LHCN-M2 (cell line): ENCODE measurements at regions not wholly inside any gene's neighbourhood (a gene's known extent, or its start where the extent isn't known, plus 50 kb on each side); places are given as distances from the start of the nearest gene placed in this dataset.
"Not testable (repeated sequence)": the region's sequence is repeated elsewhere in the genome, so short reads cannot be mapped to it uniquely, and the experiment has no call there.

ENCODE experiments used
- DNase-seq: peaks from one replicate; pipeline ENCODE4 v3.0.0-alpha.2; 2012; ENCODE audit warnings: low read depth

- no peak for DNase-seq
Observed at GRCh38 chr4:23106516-23106915, 413.8 kb downstream of the GBA3 start.

- DNase-seq: peak; percentile 19
Observed at GRCh38 chr4:23105759-23106370, 413.1 kb downstream of the GBA3 start.

DNA sequence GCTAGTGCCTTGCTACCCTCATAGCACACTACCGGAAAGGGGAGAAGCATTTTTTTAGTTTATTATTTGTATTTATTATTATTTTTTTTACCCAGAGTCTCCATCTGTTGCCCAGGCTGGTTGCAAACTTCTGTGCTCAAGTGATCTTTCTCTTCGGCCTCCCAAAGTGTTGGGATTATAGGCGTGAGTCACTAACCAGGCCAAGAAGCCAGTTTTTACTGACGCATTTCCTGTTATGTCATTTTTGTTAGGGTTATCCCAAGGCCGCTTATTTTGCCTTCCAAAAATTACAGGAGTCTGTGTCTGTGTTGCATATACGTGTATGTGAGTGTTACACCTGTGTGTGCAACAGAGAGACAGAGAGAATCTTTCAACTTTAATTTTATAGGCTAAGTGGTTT, 404.5 kb downstream of the GBA3 start:
- peak; percentile 73 for DNase-seq

- no peak for DNase-seq
Observed at GRCh38 chr4:23091711-23092110, 399.0 kb downstream of the GBA3 start.

- no peak for DNase-seq
Observed at GRCh38 chr4:23085249-23085568, 392.5 kb downstream of the GBA3 start.

DNA sequence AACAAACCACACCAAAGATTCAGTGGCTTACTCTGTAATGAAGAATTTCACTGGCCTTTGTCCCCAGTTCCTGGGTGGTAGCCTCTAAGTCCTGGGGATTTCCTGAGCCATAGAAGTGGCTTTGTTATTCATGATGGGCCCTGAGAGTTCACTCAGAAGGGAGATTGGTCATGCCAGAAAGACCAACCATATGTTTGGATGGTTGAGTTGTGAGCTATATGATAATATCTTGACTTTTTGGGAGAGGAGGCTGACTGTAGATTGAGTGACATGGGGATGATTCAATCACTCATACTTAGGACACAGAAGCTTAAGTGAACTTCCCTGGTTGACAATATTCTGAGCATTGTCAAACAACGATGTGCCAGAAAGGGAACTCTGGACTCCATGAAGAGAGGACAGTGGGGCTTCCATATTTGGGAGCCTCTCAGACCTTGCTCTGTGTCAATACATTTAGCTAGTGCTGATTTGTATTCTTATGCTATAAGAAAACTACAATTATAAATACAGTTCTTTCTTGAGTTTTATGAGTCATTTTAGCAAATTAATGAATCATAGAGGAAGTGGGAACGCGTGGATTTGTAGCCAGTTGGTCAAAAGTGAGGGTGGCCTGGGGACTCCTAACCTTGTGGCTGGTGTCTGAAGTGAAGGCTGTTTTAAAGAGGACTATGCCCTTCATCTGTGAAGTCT, 392.0 kb downstream of the GBA3 start:
- peak; percentile 63 for DNase-seq

DNA sequence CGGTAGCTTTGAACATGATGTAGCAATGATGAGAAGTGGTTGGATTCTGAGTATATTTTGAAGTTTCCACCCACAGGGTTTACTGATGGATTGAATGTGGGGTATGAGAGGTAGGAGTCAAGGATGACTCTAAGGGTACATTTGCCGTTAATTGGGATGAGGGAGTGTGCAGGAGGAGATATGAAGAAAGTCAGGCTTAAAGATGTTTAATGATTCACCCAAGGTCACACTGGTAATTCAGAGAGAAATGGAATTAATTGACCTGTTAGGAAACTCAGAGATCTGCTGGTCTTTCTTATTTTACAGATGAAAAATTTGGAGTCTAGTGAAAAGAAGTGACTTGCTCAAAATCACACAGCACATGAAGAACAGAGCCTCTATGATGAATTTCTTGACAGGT, 390.7 kb downstream of the GBA3 start:
- DNase-seq: no peak

GRCh38 chr4:23080171-23080570, 387.4 kb downstream of the GBA3 start:
- not testable (repeated sequence) for DNase-seq

DNA sequence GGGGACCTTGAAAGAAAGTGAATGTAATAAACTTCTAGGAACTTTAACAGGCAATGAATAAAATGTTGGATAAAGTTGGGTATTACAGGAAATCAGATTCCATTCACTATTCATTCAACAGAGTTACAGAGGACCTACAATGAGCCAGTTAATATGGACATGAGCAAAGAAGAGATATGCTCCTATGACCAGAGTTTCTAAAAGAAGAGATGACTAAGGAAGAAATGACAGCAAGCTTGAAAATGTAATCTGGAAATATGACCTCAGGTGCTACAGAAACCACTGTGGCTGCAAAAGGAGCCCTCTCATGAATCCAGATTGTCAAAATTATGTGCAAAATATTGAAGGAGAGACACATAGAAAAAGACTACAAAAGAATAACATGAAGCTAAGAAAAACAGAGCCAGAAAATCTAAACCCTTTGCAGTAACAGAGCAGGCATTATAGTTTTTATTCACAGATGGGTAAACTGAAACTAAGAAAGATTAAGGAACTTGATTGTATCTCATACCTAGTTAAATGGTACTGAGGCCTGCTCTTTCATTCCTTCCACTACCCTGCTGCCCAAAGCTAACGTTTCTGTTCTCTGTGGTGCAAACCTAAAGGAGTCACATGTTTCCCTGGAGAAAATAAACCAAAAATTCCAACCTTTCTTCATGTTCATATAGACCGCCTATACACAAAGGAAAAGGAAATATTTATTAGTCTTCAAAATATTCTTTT, 378.3 kb downstream of the GBA3 start:
- DNase-seq: no peak

- peak; percentile 7 for DNase-seq
Observed at GRCh38 chr4:23068756-23069155, 376.0 kb downstream of the GBA3 start.

DNA sequence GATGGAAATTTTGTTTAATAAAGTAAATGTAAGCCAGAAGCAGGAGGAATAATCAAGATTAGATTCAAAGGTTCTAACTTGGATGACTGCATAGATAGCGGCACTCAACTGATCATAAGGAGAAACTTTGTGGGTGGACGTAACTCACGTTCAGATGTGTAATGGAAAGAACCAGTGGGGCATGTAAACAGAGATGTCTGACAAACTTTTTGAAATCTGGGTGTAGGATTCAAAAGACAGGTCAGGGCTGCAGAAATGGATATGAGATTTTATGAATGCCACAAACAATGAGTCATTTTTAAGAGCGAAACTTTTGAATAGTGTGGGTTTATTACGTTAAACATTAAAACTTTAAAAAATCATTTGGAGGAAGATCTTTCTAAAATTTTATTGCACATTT, 375.6 kb downstream of the GBA3 start:
- DNase-seq: peak; percentile 39

DNA sequence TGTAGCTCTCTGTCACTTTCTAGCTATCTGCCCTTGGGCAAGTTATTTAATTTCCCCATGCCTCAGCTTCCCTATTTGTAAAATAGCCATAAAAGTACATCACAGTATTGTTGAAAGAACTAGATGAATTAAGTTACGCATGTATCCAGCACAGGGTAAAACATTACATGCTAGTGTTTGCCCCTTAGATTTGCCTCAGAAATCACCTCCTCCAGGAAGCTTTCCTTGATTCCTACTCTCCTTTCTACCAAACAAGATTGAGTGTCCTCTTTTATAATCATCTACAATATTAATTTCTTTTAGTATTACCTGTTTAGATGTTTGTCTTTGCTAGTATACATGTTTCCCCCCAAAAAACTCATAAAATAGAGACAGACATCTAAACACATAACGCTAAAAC, 369.5 kb downstream of the GBA3 start:
- DNase-seq: no peak

GRCh38 chr4:23061431-23061830, 368.7 kb downstream of the GBA3 start:
- DNase-seq: no peak

DNA sequence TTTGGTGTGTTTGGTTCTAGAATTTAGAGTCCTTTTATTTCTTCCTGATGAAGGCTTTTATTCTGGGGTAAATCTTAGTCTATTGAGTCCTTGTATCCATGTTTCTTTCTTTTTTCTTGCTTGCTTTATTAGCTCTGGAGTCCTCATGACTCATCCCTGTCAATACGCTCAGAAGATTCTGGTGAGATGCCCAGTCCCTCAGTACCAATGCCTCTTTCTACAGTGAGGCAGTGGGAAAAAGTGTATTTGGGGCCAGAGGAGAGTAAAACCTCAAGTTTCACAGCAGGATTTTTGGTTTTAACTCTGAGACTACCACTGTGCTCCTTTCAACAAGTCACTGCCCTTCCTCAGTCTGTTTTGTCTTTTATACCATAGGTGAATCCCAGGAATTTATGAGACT, 368.0 kb downstream of the GBA3 start:
- DNase-seq: peak; percentile 59

- DNase-seq: no peak
Observed at GRCh38 chr4:23058165-23058776, 365.5 kb downstream of the GBA3 start.

GRCh38 chr4:23041501-23041900, 348.8 kb downstream of the GBA3 start:
- DNase-seq: peak; percentile 8

DNA sequence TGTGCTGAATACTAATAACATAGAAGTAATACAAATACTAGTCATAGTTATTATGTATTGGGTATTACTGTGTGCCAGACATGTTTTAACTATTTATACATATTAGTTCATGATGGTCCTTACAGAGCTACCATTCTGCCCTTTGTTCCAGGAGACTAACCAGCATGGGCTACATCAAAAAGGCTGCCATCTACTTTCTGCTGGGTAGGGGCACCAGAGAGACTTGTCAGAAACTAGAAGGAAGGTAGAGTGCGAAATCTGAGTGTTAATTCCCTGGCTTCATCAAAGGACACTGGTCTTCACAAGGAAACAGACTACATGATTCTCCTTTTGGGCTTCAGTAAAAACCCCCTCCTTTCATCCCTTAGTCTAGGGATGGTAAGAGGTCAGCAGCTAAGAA, 347.8 kb downstream of the GBA3 start:
- DNase-seq: no peak

DNA sequence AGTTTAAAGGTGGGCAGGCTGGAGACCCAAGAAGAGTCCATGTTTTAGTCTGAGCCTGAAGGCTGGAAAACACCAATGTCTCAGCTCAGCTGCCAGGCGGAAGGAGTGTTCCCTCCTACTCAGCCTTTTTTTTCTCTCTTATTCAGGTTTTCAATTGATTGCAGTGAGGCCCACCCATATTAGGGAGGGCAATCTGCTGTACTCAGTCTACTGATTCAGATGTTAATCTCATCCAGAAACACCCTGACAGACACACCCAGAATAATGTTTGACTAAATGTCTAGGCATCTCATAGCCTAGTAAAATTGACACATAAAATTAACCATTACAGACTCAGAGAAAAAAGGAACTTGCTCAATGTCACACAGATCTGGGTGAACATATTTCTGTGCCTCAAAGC, 347.1 kb downstream of the GBA3 start:
- no peak for DNase-seq

DNA sequence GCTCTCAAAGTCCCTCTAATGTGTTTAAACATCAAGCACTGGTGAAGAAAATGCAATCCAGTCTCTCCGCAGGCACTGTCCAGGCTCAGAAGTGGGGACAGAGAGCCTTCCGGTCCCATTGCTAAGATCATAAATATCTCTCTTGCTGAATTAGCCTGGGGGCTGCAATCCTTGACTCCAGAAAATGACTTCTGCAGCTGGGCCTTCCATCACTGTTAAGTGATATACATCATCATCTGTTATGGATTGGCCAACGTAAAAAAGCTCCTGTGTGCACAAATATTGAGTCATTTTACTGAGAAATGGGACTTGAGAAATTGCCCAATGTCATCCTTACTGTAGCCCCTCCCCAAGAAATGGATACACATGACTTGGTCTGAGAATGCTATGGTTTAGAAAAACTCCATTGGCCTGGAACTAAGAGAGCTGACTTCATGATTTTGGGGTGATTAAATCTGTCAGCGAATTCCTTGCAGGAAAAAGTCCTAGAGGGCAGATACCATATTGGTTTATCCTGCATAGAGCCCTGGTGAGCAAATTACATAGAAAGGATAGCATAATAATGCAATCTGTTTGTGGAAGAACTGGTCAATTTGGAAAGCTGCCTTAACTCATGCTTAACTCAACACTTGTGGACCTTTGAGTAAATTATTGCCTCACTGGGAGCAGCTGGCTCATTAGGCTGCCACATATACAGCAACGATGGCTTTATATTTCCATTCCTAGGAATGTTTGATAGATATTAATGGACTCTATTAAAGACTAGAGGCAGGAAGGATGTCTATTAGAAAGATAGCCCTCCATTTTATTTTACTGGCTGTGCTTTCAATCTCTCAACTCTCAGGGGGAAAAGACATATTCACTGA, 346.1 kb downstream of the GBA3 start:
- no peak for DNase-seq

GRCh38 chr4:23036921-23037495, 344.3 kb downstream of the GBA3 start:
- DNase-seq: no peak

DNA sequence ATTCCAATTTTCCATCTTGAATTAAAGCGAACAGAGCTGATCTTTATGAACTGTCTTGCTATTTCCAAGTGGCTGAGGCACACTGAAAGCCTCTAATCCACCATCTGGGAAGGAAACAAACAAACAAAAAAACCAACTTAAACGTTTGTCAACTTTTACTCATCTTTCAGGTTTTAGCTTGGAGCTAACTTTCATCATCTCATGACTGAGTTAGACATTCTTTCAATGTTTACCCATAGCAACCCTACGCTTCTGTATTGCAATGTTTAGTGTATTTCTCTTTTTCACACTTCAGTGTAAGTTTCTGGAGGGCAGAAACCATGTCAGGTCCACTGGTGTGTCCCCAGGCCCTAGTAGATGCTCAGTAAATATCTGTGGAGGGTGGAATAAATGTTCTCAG, 343.8 kb downstream of the GBA3 start:
- DNase-seq: no peak
